Neural progenitor cell (in vitro differentiated cells): ENCODE measurements at regions not wholly inside any gene's neighbourhood (a gene's known extent, or its start where the extent isn't known, plus 50 kb on each side); places are given as distances from the start of the nearest gene placed in this dataset.

Source experiments
- EZH2 ChIP-seq: fragments of 200-600 bp; sonication (generic); IDR thresholded peaks from 2 replicates; pipeline ENCODE4 v1.6.1; 2017; ENCODE audit warnings: antibody characterized with exemption, mild to moderate bottlenecking, moderate library complexity
- EZH2phosphoT487 ChIP-seq: fragments of 200-600 bp; sonication (generic); IDR thresholded peaks from 2 replicates; pipeline ENCODE4 v1.6.1; 2017; ENCODE audit warnings: antibody characterized with exemption
- TF ChIP-seq, protein P1 (sequence below): fragments of 200-600 bp; sonication (generic); IDR thresholded peaks from 2 replicates; pipeline ENCODE4 v1.5.1; 2017; ENCODE audit warnings: antibody characterized with exemption, mild to moderate bottlenecking

- TF ChIP-seq EZH2, result no peak
- TF ChIP-seq, protein P1, sequence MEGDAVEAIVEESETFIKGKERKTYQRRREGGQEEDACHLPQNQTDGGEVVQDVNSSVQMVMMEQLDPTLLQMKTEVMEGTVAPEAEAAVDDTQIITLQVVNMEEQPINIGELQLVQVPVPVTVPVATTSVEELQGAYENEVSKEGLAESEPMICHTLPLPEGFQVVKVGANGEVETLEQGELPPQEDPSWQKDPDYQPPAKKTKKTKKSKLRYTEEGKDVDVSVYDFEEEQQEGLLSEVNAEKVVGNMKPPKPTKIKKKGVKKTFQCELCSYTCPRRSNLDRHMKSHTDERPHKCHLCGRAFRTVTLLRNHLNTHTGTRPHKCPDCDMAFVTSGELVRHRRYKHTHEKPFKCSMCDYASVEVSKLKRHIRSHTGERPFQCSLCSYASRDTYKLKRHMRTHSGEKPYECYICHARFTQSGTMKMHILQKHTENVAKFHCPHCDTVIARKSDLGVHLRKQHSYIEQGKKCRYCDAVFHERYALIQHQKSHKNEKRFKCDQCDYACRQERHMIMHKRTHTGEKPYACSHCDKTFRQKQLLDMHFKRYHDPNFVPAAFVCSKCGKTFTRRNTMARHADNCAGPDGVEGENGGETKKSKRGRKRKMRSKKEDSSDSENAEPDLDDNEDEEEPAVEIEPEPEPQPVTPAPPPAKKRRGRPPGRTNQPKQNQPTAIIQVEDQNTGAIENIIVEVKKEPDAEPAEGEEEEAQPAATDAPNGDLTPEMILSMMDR, result no peak
- no peak for TF ChIP-seq EZH2phosphoT487
These were observed 211.5 kb downstream of the AXIN2 start for GRCh38 chr17:65349916-65350315.
